ENCODE measurements at regions not wholly inside any gene's neighbourhood (a gene's known extent, or its start where the extent isn't known, plus 50 kb on each side); places are given as distances from the start of the nearest gene placed in this dataset.

DNA sequence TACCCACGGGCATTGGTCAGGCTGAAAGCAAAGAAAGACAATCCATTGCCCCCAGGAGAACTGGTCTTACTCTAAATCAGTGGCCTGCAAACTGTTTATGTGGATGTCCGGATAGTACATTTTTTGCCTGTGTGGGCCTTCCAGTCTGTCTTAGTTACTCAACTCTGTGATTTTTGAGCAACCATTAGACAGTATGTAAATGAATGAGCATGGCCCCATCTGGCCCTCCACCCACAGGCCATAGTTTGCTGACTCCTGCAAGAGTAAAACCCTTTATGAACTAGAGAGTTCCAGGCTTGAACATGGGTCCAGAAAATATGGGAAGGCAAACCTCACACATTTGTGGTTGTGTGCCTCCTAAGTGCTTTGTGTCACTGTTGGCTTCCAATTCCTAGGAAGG, 55.7 kb upstream of the CYP1B1 start:
- Mint-ChIP-seq H3K36me3 (peaks cover 0 to 14% (median 5%) of the 10 kb centered on the region in 5 donors), H3K27me3 (peaks cover 0 to 9% (median 5%) of the 10 kb centered on the region in 5 donors), H3K27ac (no peak overlapping the region), H3K4me1 (peaks cover 0 to 1% (median 0%) of the 10 kb centered on the region in 7 donors), H3K4me3 (no peak overlapping the region), H3K9me3 (peaks cover 0 to 37% (median 15%) of the 10 kb centered on the region in 11 donors)
- Histone ChIP-seq H3K4me1 (ENCODE audit: control insufficient read depth in 2 of 2, insufficient read depth in 2 of 2, low read length in 2 of 2) (no peaks in the 10 kb centered on the region), H3K27me3 (ENCODE audit: control insufficient read depth in 2 of 2, insufficient read depth in 2 of 2, low read length in 2 of 2) (no peaks in the 10 kb centered on the region), H3K27ac (ENCODE audit: low read depth, low read length) (no peak overlapping the region), H3K4me3 (ENCODE audit: low read length) (no peak overlapping the region), H3K36me3 (ENCODE audit: control insufficient read depth in 2 of 3, insufficient read depth in 3 of 3, low read length in 3 of 3) (no peaks in the 10 kb centered on the region), H3K9me3 (ENCODE audit: control insufficient read depth in 2 of 3, low read length in 3 of 3) (peaks cover 0 to 10% (median 0%) of the 10 kb centered on the region in 3 experiments)
- DNase-seq (no peak), ATAC-seq (no peak)
- ChIA-PET CTCF (no interaction called here), POLR2A (no interaction called here)
- intact Hi-C loops (cut with micrococcal nuclease), result no loop called here

DNA sequence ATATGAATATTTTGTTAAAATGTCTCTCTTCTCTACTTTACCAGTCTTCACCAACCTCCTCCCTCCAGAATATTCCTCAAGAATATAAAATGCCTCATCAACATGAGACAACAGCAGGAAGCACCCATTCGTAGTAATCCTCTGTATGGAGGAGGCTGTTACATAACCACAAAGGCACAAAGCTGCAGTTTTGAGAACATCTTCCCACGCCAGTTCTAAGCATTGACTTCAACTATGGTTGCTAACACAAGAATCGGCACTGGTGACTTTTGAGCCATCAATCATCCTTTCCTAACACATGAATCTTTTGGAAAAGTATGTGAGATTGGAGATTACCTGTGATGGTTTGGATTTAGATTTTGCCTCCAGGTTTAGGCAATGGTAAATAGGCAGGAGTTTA, 54.9 kb upstream of the CYP1B1 start:
- Histone ChIP-seq H3K9me3 (ENCODE audit: control insufficient read depth in 2 of 3, low read length in 3 of 3) (peaks cover 0 to 10% (median 0%) of the 10 kb centered on the region in 3 experiments), H3K27ac (ENCODE audit: low read depth, low read length) (no peak overlapping the region), H3K4me1 (ENCODE audit: control insufficient read depth in 2 of 2, insufficient read depth in 2 of 2, low read length in 2 of 2) (no peaks in the 10 kb centered on the region), H3K36me3 (ENCODE audit: control insufficient read depth in 2 of 3, insufficient read depth in 3 of 3, low read length in 3 of 3) (no peaks in the 10 kb centered on the region), H3K4me3 (ENCODE audit: low read length) (no peak overlapping the region), H3K27me3 (ENCODE audit: control insufficient read depth in 2 of 2, insufficient read depth in 2 of 2, low read length in 2 of 2) (no peaks in the 10 kb centered on the region)
- H3K9me3 Mint-ChIP-seq, result peaks cover 3 to 38% (median 18%) of the 10 kb centered on the region in 11 donors
- ATAC-seq (no peak), DNase-seq (no peak)
- H3K36me3 Mint-ChIP-seq, result peaks cover 3 to 16% (median 8%) of the 10 kb centered on the region in 5 donors
- H3K4me3 Mint-ChIP-seq, result no peak overlapping the region
- ChIA-PET CTCF (no interaction called here), POLR2A (no interaction called here)
- no peak overlapping the region for H3K27ac Mint-ChIP-seq
- H3K27me3 Mint-ChIP-seq, result peaks cover 0 to 8% (median 5%) of the 10 kb centered on the region in 5 donors
- intact Hi-C loops (cut with micrococcal nuclease), result no loop called here
- H3K4me1 Mint-ChIP-seq, result peaks cover 0 to 1% (median 0%) of the 10 kb centered on the region in 7 donors

- Mint-ChIP-seq H3K27me3 (peaks cover 0 to under 1% (median 0%) of the 10 kb centered on the region in 5 donors), H3K4me1 (peaks cover 0 to 1% (median 0%) of the 10 kb centered on the region in 7 donors), H3K4me3 (no peak overlapping the region), H3K9me3 (peaks cover 3 to 46% (median 18%) of the 10 kb centered on the region in 11 donors), H3K36me3 (peaks cover 3 to 14% (median 8%) of the 10 kb centered on the region in 5 donors), H3K27ac (no peak overlapping the region)
- H3K27me3 ChIP-seq (ENCODE audit: control insufficient read depth in 2 of 2, insufficient read depth in 2 of 2, low read length in 2 of 2), result no peaks in the 10 kb centered on the region
- no peaks in the 10 kb centered on the region for H3K36me3 ChIP-seq (ENCODE audit: control insufficient read depth in 2 of 3, insufficient read depth in 3 of 3, low read length in 3 of 3)
- H3K9me3 ChIP-seq (ENCODE audit: control insufficient read depth in 2 of 3, low read length in 3 of 3), result peaks cover 0 to 10% (median 0%) of the 10 kb centered on the region in 3 experiments
- H3K4me1 ChIP-seq (ENCODE audit: control insufficient read depth in 2 of 2, insufficient read depth in 2 of 2, low read length in 2 of 2), result no peaks in the 10 kb centered on the region
- H3K27ac ChIP-seq (ENCODE audit: low read depth, low read length), result no peak overlapping the region
- POLR2A ChIA-PET, result no interaction called here
- CTCF ChIA-PET, result no interaction called here
- intact Hi-C loops (cut with micrococcal nuclease), result no loop called here
- ATAC-seq (peak; percentile 37), DNase-seq (no peak)
- H3K4me3 ChIP-seq (ENCODE audit: low read length), result no peak overlapping the region
Observed at GRCh38 chr2:38129987-38130386, 54.0 kb upstream of the CYP1B1 start.

- no peaks in the 10 kb centered on the region for H3K4me1 ChIP-seq (ENCODE audit: control insufficient read depth in 2 of 2, insufficient read depth in 2 of 2, low read length in 2 of 2)
- peaks cover 3 to 14% (median 8%) of the 10 kb centered on the region in 5 donors for H3K36me3 Mint-ChIP-seq
- H3K9me3 Mint-ChIP-seq, result peaks cover 3 to 46% (median 17%) of the 10 kb centered on the region in 11 donors
- ATAC-seq, result peak; percentile 39
- CTCF ChIA-PET, result no interaction called here
- no peaks in the 10 kb centered on the region for H3K27me3 ChIP-seq (ENCODE audit: control insufficient read depth in 2 of 2, insufficient read depth in 2 of 2, low read length in 2 of 2)
- H3K4me3 Mint-ChIP-seq, result no peak overlapping the region
- peaks cover 0 to 10% (median 0%) of the 10 kb centered on the region in 3 experiments for H3K9me3 ChIP-seq (ENCODE audit: control insufficient read depth in 2 of 3, low read length in 3 of 3)
- DNase-seq, result no peak
- H3K36me3 ChIP-seq (ENCODE audit: control insufficient read depth in 2 of 3, insufficient read depth in 3 of 3, low read length in 3 of 3), result no peaks in the 10 kb centered on the region
- peaks cover 0 to 1% (median 0%) of the 10 kb centered on the region in 7 donors for H3K4me1 Mint-ChIP-seq
- intact Hi-C loops (cut with micrococcal nuclease), result no loop called here
- POLR2A ChIA-PET, result no interaction called here
- no peaks in the 10 kb centered on the region for H3K27me3 Mint-ChIP-seq
- H3K4me3 ChIP-seq (ENCODE audit: low read length), result no peak overlapping the region
- H3K27ac Mint-ChIP-seq, result no peak overlapping the region
- no peak overlapping the region for H3K27ac ChIP-seq (ENCODE audit: low read depth, low read length)
Observed at GRCh38 chr2:38129481-38129880, 53.5 kb upstream of the CYP1B1 start.

DNA sequence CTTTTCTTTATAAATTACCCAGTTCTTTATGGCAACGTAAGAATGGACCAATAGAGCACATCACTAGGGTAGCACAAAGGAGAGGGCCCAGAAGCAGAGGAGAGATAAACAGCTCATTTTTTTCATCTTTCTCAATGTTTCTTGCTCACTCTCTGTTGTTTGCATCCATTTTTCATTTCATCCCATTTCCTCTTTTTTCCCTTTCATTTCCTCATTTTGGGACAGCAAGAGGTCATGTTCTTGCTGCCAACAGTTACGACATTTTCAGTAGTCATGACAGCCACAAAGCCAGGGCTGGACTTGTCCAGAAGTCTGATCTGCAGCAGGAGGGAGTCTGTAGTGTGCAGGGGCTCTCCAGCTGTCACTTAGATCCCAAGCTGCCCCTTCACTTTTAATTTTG, 52.7 kb upstream of the CYP1B1 start:
- intact Hi-C loops (cut with micrococcal nuclease), result no loop called here
- H3K27ac ChIP-seq (ENCODE audit: low read depth, low read length), result no peak overlapping the region
- DNase-seq (no peak), ATAC-seq (peak; percentile 78)
- Mint-ChIP-seq H3K36me3 (peaks cover 3 to 14% (median 8%) of the 10 kb centered on the region in 5 donors), H3K4me1 (peaks cover 0 to 1% (median 0%) of the 10 kb centered on the region in 7 donors), H3K9me3 (peaks cover 3 to 46% (median 17%) of the 10 kb centered on the region in 11 donors), H3K27ac (no peak overlapping the region), H3K27me3 (no peaks in the 10 kb centered on the region), H3K4me3 (no peak overlapping the region)
- H3K4me1 ChIP-seq (ENCODE audit: control insufficient read depth in 2 of 2, insufficient read depth in 2 of 2, low read length in 2 of 2), result no peaks in the 10 kb centered on the region
- H3K9me3 ChIP-seq (ENCODE audit: control insufficient read depth in 2 of 3, low read length in 3 of 3), result peaks cover 0 to 10% (median 0%) of the 10 kb centered on the region in 3 experiments
- POLR2A ChIA-PET, result no interaction called here
- H3K27me3 ChIP-seq (ENCODE audit: control insufficient read depth in 2 of 2, insufficient read depth in 2 of 2, low read length in 2 of 2), result no peaks in the 10 kb centered on the region
- H3K4me3 ChIP-seq (ENCODE audit: low read length), result no peak overlapping the region
- no peaks in the 10 kb centered on the region for H3K36me3 ChIP-seq (ENCODE audit: control insufficient read depth in 2 of 3, insufficient read depth in 3 of 3, low read length in 3 of 3)
- CTCF ChIA-PET, result no interaction called here

- Mint-ChIP-seq H3K4me3 (no peak overlapping the region), H3K36me3 (peaks cover 3 to 13% (median 8%) of the 10 kb centered on the region in 5 donors), H3K27ac (no peak overlapping the region), H3K9me3 (peaks cover 3 to 46% (median 16%) of the 10 kb centered on the region in 11 donors), H3K4me1 (peaks cover 0 to 3% (median 0%) of the 10 kb centered on the region in 7 donors), H3K27me3 (no peaks in the 10 kb centered on the region)
- Histone ChIP-seq H3K27me3 (ENCODE audit: control insufficient read depth in 2 of 2, insufficient read depth in 2 of 2, low read length in 2 of 2) (no peaks in the 10 kb centered on the region), H3K4me1 (ENCODE audit: control insufficient read depth in 2 of 2, insufficient read depth in 2 of 2, low read length in 2 of 2) (no peaks in the 10 kb centered on the region), H3K27ac (ENCODE audit: low read depth, low read length) (no peak overlapping the region), H3K9me3 (ENCODE audit: control insufficient read depth in 2 of 3, low read length in 3 of 3) (peaks cover 0 to 10% (median 0%) of the 10 kb centered on the region in 3 experiments), H3K4me3 (ENCODE audit: low read length) (no peak overlapping the region), H3K36me3 (ENCODE audit: control insufficient read depth in 2 of 3, insufficient read depth in 3 of 3, low read length in 3 of 3) (no peaks in the 10 kb centered on the region)
- CTCF ChIA-PET, result no interaction called here
- intact Hi-C loops (cut with micrococcal nuclease), result no loop called here
- ATAC-seq, result no peak
- POLR2A ChIA-PET, result no interaction called here
- no peak for DNase-seq
Observed at GRCh38 chr2:38127277-38127676, 51.3 kb upstream of the CYP1B1 start.

DNA sequence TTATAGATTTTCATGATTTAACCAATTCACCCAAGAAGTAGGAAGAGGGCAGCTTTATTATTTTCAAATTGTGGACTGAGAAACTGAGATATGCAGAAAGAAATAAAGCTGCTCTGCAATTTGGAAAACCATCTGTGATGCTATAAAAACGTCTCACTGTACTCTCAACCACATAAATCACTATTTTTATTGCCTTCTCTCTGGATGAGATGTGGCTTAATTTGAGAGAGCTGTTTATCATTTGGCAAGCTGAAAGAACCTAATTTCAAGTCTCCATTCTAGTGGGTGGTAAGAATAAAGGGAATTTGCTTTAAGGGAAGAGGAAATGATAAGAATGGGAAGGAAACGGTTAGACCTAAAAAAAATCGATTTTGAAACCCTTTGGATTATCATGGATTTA, 49.9 kb upstream of the CYP1B1 start:
- Mint-ChIP-seq H3K27ac (no peak overlapping the region), H3K9me3 (peaks cover 3 to 46% (median 14%) of the 10 kb centered on the region in 11 donors), H3K4me1 (peaks cover 0 to 3% (median 0%) of the 10 kb centered on the region in 7 donors), H3K27me3 (peaks cover 0 to 5% (median 0%) of the 10 kb centered on the region in 5 donors), H3K36me3 (peaks cover 3 to 13% (median 8%) of the 10 kb centered on the region in 5 donors), H3K4me3 (no peak overlapping the region)
- no peak for ATAC-seq
- ChIA-PET CTCF (no interaction called here), POLR2A (no interaction called here)
- H3K4me3 ChIP-seq (ENCODE audit: low read length), result no peak overlapping the region
- H3K4me1 ChIP-seq (ENCODE audit: control insufficient read depth in 2 of 2, insufficient read depth in 2 of 2, low read length in 2 of 2), result no peaks in the 10 kb centered on the region
- H3K36me3 ChIP-seq (ENCODE audit: control insufficient read depth in 2 of 3, insufficient read depth in 3 of 3, low read length in 3 of 3), result no peaks in the 10 kb centered on the region
- H3K9me3 ChIP-seq (ENCODE audit: control insufficient read depth in 2 of 3, low read length in 3 of 3), result peaks cover 0 to 10% (median 0%) of the 10 kb centered on the region in 3 experiments
- H3K27ac ChIP-seq (ENCODE audit: low read depth, low read length), result no peak overlapping the region
- no peak for DNase-seq
- intact Hi-C loops (cut with micrococcal nuclease), result no loop called here
- no peaks in the 10 kb centered on the region for H3K27me3 ChIP-seq (ENCODE audit: control insufficient read depth in 2 of 2, insufficient read depth in 2 of 2, low read length in 2 of 2)

Data from naive thymus-derived CD4-positive, alpha-beta T cell (primary cell).